Endodermal cell (in vitro differentiated cells): ENCODE measurements at regions not wholly inside any gene's neighbourhood (a gene's known extent, or its start where the extent isn't known, plus 50 kb on each side); places are given as distances from the start of the nearest gene placed in this dataset.

Experiments used
- DNase-seq: peaks from one replicate; pipeline ENCODE4 v3.0.0-alpha.2; 2017
- H3K27ac ChIP-seq: 2 replicates; pipeline ENCODE4 v1.5.1; 2013; ENCODE audit warnings: mild to moderate bottlenecking, low read depth, low read length, moderate library complexity
- H3K27me3 ChIP-seq: 2 replicates; pipeline ENCODE4 v1.6.1; 2013; ENCODE audit warnings: mild to moderate bottlenecking, low read length, moderate library complexity; ENCODE audit not compliant: insufficient read depth, control insufficient read depth, poor library complexity, severe bottlenecking
- H3K36me3 ChIP-seq: 2 replicates; pipeline ENCODE4 v1.7.0; 2013; ENCODE audit warnings: mild to moderate bottlenecking, low read length, moderate library complexity; ENCODE audit not compliant: control insufficient read depth, insufficient read depth
- H3K4me1 ChIP-seq: one replicate; pipeline ENCODE4 v1.7.0; 2013; ENCODE audit warnings: low read length; ENCODE audit not compliant: control insufficient read depth, insufficient read depth
- H3K4me3 ChIP-seq: 2 replicates; pipeline ENCODE4 v1.5.1; 2013; ENCODE audit warnings: mild to moderate bottlenecking, low read length, moderate library complexity
- H3K9ac ChIP-seq: 2 replicates; pipeline ENCODE4 v1.6.1; 2013; ENCODE audit warnings: mild to moderate bottlenecking, low read length, moderate library complexity; ENCODE audit not compliant: poor library complexity, severe bottlenecking; ENCODE audit errors: extremely low read depth
- H3K9me3 ChIP-seq: 2 replicates; pipeline ENCODE4 v1.6.1; 2013; ENCODE audit warnings: mild to moderate bottlenecking, low read length, moderate library complexity; ENCODE audit not compliant: control insufficient read depth
- H3K27ac Mint-ChIP-seq: 2 replicates; pipeline ENCODE4 v1.8.0; 2020; ENCODE audit warnings: mixed read lengths
- H3K27me3 Mint-ChIP-seq: 2 replicates; pipeline ENCODE4 v1.8.0; 2021; ENCODE audit warnings: mild to moderate bottlenecking, mixed read lengths; ENCODE audit not compliant: insufficient read depth
- H3K36me3 Mint-ChIP-seq: 2 replicates; pipeline ENCODE4 v1.8.0; 2020; ENCODE audit warnings: low read depth, mixed read lengths
- H3K4me1 Mint-ChIP-seq: 2 replicates; pipeline ENCODE4 v1.8.0; 2020; ENCODE audit warnings: mixed read lengths
- H3K4me3 Mint-ChIP-seq: 2 replicates; pipeline ENCODE4 v1.8.0; 2020; ENCODE audit warnings: mild to moderate bottlenecking, moderate library complexity, mixed read lengths
- H3K9me3 Mint-ChIP-seq: 2 replicates; pipeline ENCODE4 v1.8.0; 2020; ENCODE audit warnings: mild to moderate bottlenecking, mixed read lengths
- CTCF ChIP-seq: fragments of 200-600 bp; sonication (generic); conservative IDR thresholded peaks from 2 replicates; pipeline ENCODE4 v1.5.0; 2021; ENCODE audit warnings: antibody characterized with exemption, mild to moderate bottlenecking
- WGBS, 2 experiments: methylation state at CpG; one replicate each; pipeline versions ENCODE4 v1.1.5 to v1.1.7; 2013; ENCODE audit warnings: missing lambda C conversion rate in 2 of 2, mixed read lengths in 1 of 2; ENCODE audit not compliant: insufficient coverage in 1 of 2, insufficient read length in 1 of 2; 5-methylcytosine and 5-hydroxymethylcytosine counted together

GRCh38 chr2:215537611-215538010 is 101.7 kb upstream of the FN1 start:
- Mint-ChIP-seq H3K27ac (no peak overlapping the region), H3K4me1 (peaks cover 25% of the 10 kb centered on the region), H3K36me3 (peaks cover 19% of the 10 kb centered on the region), H3K27me3 (no peaks in the 10 kb centered on the region), H3K4me3 (no peak overlapping the region), H3K9me3 (peaks cover 28% of the 10 kb centered on the region)
- peaks cover 12% of the 10 kb centered on the region for H3K9me3 ChIP-seq
- no peak for TF ChIP-seq CTCF
- H3K4me3 ChIP-seq = no peak overlapping the region
- H3K9ac ChIP-seq = no peak overlapping the region
- no peak for DNase-seq
- H3K36me3 ChIP-seq = no peaks in the 10 kb centered on the region
- H3K4me1 ChIP-seq = no peaks in the 10 kb centered on the region
- H3K27ac ChIP-seq = no peak overlapping the region
- WGBS, 2 experiments = 95 to 100% methylated on average over 1 to 2 of the region's 2 CpGs
- no peaks in the 10 kb centered on the region for H3K27me3 ChIP-seq

- H3K36me3 Mint-ChIP-seq = peaks cover 15% of the 10 kb centered on the region
- Histone ChIP-seq H3K27ac (no peak overlapping the region), H3K36me3 (no peaks in the 10 kb centered on the region), H3K4me3 (no peak overlapping the region), H3K4me1 (no peaks in the 10 kb centered on the region), H3K9ac (no peak overlapping the region), H3K9me3 (peaks cover 12% of the 10 kb centered on the region), H3K27me3 (no peaks in the 10 kb centered on the region)
- no peak overlapping the region for H3K27ac Mint-ChIP-seq
- peaks cover 28% of the 10 kb centered on the region for H3K9me3 Mint-ChIP-seq
- H3K27me3 Mint-ChIP-seq = no peaks in the 10 kb centered on the region
- no peak overlapping the region for H3K4me3 Mint-ChIP-seq
- no peak for DNase-seq
- WGBS, 2 experiments = 91 to 93% methylated on average over 2 to 5 of the region's 5 CpGs
- H3K4me1 Mint-ChIP-seq = peaks cover 20% of the 10 kb centered on the region
- no peak for TF ChIP-seq CTCF
Observed at GRCh38 chr2:215536510-215536909, 100.6 kb upstream of the FN1 start.

- no peak overlapping the region for H3K4me3 Mint-ChIP-seq
- H3K27me3 Mint-ChIP-seq = no peaks in the 10 kb centered on the region
- H3K36me3 ChIP-seq = no peaks in the 10 kb centered on the region
- no peaks in the 10 kb centered on the region for H3K27me3 ChIP-seq
- H3K9me3 Mint-ChIP-seq = peaks cover 28% of the 10 kb centered on the region
- no peak overlapping the region for H3K27ac Mint-ChIP-seq
- H3K27ac ChIP-seq = no peak overlapping the region
- no peaks in the 10 kb centered on the region for H3K4me1 ChIP-seq
- TF ChIP-seq CTCF = no peak
- no CpG with 5 or more reads among the region's 1 CpG for WGBS, 2 experiments
- H3K4me1 Mint-ChIP-seq = peaks cover 18% of the 10 kb centered on the region
- H3K4me3 ChIP-seq = no peak overlapping the region
- peaks cover 15% of the 10 kb centered on the region for H3K36me3 Mint-ChIP-seq
- peaks cover 12% of the 10 kb centered on the region for H3K9me3 ChIP-seq
- no peak for DNase-seq
- H3K9ac ChIP-seq = no peak overlapping the region
Observed at GRCh38 chr2:215535741-215536140, 99.9 kb upstream of the FN1 start.
